Kidney glomerular epithelial cell (primary cell): ENCODE measurements at regions not wholly inside any gene's neighbourhood (a gene's known extent, or its start where the extent isn't known, plus 50 kb on each side); places are given as distances from the start of the nearest gene placed in this dataset.

Experiments
- DNase-seq: peaks from one replicate; lab custom pipeline; 2025; lab: John Stamatoyannopoulos, UW

GRCh38 chr16:17654142-17654541, 183.4 kb upstream of the XYLT1 start:
- no peak for DNase-seq

GRCh38 chr16:17647879-17648872, 177.4 kb upstream of the XYLT1 start:
- no peak for DNase-seq

GRCh38 chr16:17643935-17644334, 173.2 kb upstream of the XYLT1 start:
- DNase-seq, result no peak

DNA sequence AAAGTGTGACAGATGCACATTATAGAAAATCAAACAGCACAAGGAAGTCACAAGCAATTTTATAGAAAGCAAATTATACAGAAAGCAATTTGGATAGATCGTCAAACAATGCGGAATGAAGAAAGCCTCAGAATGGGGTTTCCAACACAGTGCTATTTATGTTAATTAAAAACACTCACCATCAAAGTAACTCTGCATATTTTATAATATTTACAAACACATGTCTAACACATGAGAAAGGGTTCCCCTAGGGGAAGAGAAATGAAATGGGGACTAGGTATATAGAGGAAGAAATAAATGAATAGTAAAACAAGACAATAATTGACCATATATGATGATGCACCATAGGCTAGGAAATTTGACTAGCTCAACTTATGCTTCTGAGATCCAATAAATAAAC, 171.2 kb upstream of the XYLT1 start:
- no peak for DNase-seq

GRCh38 chr16:17638134-17638533, 167.4 kb upstream of the XYLT1 start:
- DNase-seq, result no peak

DNA sequence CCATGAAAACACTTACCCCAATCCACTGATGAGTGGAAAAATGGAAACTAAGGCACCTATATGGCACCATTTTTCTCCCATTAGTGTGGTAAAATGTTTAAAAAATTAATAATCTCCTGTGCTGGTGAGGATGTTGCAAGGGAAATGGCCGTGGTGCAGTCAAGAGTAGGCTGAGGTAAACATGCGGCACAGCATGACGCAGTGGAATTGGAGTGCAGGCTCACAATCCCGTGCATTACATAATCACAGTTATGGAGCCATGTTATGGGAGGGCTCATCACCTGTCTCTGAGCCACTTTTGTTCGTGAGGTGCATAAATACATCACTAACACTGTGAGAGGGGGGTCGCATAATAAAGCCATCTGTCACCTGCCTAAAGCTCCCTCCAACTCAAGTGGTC, 164.4 kb upstream of the XYLT1 start:
- no peak for DNase-seq

DNA sequence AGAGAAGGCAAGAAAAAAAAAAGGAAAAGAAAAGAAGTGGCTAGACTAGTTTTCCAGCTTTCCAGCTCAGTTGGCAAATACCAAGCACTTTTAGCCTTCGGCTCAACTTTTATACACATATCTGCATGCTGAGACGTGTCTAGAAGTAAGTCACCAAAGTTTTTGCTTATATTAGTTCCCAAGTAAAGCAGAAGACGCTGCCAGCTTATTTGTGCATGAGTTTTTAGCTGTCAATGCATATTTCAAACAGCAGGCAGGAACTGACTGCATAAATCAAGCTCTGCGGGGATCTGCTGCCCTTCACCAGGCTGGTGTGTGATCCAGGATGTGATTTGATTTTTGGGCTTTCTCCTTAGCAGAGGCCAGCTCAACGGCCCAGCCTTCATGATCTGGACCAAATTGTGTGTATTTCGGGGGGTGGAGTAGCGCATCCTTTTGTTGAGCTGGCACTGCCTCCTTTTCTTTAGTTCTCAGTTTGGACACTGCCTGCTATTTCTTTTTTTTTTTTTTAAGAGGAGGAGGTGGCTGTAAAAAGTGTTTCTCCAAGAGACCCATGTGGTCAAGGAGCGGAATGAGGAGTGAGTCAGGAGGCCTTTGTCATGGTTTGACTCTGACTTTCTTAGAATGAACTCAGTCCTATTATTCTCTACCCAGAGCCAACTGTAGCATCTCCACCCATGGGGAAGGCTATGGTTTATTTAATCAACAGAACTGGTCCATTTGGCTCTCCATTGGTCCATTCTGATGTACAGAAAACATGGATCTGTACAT, 162.6 kb upstream of the XYLT1 start:
- no peak for DNase-seq

DNA sequence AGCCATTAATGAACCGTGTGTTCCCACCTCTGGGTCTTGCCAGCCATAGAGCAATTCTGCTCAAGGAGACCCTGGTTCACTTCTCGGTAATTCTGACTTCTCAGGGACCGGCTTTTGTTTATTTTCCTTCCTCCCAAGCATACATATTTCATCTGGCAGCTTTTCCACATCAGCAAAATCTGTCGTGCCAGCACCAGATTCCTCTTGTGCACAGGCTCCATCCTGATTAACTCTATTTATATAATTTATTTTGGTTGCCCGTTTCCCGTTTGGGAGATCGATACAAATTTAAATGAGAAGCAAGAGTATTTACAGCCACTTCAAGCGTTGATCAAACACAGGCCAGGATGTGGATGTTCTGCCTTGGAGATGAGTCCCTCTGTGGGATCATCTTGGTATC, 161.9 kb upstream of the XYLT1 start:
- DNase-seq, result no peak

GRCh38 chr16:17629936-17630335, 159.2 kb upstream of the XYLT1 start:
- DNase-seq, result no peak

DNA sequence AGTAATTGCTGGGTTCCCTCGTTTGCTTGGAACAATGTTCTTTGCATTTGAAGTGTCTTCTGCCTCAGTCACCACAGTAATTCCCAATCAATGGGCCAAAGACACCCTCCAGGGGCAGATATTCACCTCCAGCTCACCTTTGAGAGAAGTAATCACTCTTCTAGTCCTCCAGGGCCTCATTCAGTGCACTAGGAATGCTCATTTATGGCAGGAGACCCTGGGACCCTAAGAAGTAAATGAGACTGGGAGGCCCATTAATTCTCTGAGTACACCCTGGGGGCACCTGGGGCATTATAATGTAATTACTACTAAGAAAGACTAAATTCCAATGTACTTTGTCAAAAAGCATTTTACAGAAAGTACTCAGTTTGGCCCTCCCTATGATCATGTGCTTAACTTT, 158.2 kb upstream of the XYLT1 start:
- DNase-seq, result no peak

GRCh38 chr16:17622366-17622765, 151.6 kb upstream of the XYLT1 start:
- no peak for DNase-seq

DNA sequence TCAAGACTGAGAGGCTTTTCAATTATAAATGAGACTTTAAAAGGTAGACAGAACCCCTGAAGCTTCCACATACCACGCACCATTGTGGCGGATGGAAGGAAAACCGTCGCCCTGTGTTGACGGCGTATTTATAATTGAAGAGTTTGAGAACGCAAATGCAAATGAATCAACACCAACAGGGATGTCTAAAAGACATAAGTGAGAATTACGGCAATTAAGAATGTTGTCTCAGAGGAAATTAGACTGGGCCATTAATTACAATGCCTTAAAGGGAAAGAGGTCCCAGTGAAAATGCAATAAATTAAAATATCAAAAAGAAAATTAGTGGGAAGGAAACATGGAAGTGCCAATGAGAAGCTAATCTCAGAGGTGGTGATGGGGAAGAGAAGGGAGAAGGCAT, 148.5 kb upstream of the XYLT1 start:
- no peak for DNase-seq

GRCh38 chr16:17617021-17617552, 146.3 kb upstream of the XYLT1 start:
- DNase-seq, result no peak

DNA sequence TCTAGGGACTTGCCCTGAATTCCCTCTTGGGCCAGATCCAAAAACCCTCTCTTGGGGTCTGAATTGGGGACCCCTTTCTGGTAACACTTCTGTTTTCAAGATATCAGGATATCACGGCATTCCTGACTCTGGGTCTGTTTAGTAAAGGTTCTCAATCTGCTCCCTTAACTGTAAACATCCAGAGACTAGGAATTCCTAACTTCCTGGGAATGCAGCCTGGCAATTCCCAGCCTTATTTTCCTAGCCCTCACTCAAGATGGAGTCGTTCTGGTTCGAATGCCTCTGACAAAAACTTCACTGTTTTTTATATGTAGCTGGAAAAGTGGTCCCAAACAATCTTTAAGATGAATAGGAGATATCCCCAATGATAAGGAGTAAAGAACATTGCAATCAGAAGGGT, 141.6 kb upstream of the XYLT1 start:
- no peak for DNase-seq

DNA sequence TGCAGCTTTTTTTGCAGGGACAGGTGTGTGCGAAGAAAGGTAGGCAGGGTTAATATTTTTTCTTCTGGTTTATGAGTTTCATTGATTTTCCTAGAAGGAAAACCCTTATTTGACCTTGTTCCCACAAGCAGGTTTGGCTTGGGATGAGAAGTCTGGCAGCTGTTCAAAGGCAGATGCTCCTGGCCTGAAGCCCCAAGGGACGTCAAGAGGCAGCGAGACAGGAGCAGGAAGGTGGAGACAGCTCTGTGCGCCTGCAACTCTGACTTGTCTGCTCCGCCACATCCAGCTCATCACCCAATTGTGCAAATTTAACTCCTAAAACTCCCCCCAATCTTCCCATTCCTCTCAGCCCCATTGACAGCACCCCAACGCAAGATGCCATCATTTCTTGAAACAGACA, 136.8 kb upstream of the XYLT1 start:
- DNase-seq, result no peak

DNA sequence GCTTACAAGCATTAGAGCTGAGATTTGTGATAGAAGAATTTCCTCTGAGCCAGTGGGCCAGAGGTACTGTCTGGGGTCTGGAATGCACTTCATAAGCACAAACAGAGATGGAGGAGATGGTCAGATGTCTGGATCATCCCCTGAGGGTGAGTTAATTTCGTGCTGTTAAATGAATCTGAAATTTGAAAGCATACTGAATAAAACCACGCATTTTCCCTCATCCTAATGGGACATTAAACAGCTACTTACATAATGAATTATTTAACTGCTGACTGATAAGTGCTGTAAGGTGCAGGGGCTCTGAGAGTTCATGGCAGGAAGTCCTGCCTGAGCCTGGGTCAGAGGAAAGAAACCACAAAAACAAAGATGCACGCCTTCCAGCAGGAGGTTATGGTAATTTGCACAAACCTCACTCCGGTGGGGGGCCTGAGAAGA, 136.3 kb upstream of the XYLT1 start:
- no peak for DNase-seq

DNA sequence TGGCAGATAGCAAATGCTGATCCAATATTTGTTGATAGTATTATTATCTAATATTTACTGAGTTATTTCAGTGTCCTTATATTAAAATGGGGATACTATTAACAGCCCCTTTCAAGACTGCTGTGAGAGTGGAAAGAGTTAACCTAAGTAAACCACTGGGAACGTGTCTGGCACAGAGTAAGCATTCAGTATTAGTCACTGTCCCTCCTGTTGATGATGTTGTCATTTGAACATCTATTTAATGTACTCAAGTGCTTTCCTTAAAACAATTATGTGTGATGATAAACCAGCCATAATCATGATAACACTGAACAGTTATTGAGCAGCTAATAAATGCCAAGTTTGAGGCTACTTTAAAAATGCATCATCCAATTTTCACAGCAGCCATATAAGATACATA, 135.7 kb upstream of the XYLT1 start:
- no peak for DNase-seq

- DNase-seq, result no peak
Observed at GRCh38 chr16:17605784-17606183, 135.0 kb upstream of the XYLT1 start.

- no peak for DNase-seq
Observed at GRCh38 chr16:17603626-17604025, 132.9 kb upstream of the XYLT1 start.

DNA sequence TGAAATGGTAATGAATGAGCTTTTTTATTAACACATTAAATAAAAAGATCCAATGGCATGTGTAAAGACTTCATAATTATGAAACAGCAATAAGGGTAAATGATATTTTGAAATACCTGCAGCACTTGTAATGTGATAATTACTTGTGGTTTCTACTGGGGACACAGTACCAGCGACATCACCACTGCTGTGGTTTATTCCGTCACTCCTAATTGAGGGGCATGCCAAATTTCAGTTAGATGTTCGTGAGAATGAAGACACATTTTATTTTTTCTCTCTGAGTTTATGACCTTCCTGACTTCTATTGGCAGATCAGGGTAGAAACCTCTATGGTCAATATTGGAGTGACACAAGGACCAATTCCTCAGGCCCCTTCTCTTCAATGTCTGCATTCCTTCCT, 131.9 kb upstream of the XYLT1 start:
- no peak for DNase-seq

- no peak for DNase-seq
Observed at GRCh38 chr16:17598968-17599367, 128.2 kb upstream of the XYLT1 start.

DNA sequence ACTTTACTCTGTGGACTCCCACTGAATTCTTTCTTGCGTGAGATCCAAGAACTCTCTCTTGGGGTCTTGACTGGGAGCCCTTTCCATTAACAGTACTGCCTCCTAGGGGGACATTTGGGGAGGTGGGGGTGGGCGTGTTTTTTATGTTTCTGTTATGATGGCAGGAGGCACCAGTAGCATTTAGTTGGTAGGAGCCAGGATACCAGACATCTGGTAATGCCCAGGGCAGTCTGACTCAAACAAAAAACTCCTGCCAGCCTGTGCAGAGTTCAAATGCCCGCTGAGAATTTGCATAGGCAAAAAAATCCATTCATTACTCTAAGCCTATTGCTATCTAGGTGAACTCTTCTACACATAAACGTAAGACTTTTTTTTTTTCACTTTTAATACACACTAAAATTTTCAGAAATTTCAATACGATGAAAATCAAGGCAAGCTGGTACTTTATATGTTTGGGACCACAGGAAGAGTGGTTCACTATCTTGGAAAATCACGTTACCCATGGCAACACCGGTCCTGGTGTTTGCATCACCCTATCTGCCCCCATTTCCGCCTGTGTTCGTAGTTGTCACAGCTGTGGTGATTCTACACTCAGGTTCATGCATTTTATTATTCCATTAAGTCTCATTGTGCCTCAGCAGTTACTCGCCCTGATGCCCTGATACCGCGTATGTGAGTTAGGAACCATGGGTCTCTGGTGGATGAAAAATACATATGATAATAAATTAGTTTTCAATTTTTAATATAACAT, 121.1 kb upstream of the XYLT1 start:
- no peak for DNase-seq
